ENCODE measurements at regions not wholly inside any gene's neighbourhood (a gene's known extent, or its start where the extent isn't known, plus 50 kb on each side); places are given as distances from the start of the nearest gene placed in this dataset.
"Not testable (repeated sequence)": the region's sequence is repeated elsewhere in the genome, so short reads cannot be mapped to it uniquely, and the experiment has no call there.

- not testable (repeated sequence) for TF ChIP-seq CTCF (IDR thresholded peaks at IDR 0.05; ENCODE audit: low read depth, low read length); EZH2phosphoT487 (IDR thresholded peaks at IDR 0.05; ENCODE audit: low read depth)
Measured at GRCh38 chr17:63025637-63026036, 59.6 kb downstream of the TANC2 start.

All from OCI-LY3 (cell line).